H1 (cell line): ENCODE measurements at regions not wholly inside any gene's neighbourhood (a gene's known extent, or its start where the extent isn't known, plus 50 kb on each side); places are given as distances from the start of the nearest gene placed in this dataset.

ENCODE experiments used
- CBX5 ChIP-seq: fragments of 300-800, 300-1000 bp; sonication (generic); IDR thresholded peaks from 2 replicates; pipeline ENCODE4 v1.7.1; 2016; ENCODE audit warnings: antibody characterized with exemption, low read length, low read depth
- CHD1 ChIP-seq: IDR thresholded peaks from 2 replicates; pipeline ENCODE4 v1.6.1; 2012; ENCODE audit warnings: low read depth, low read length, improper control_type of control experiment
- EP300 ChIP-seq, 2 experiments: IDR thresholded peaks; 1 replicate in 1 of 2; 2 replicates in 1 of 2; pipeline ENCODE4 v1.6.1; 2011 to 2012; ENCODE audit warnings: low read depth in 2 of 2, low read length in 2 of 2, mild to moderate bottlenecking in 2 of 2, borderline replicate concordance in 1 of 2, inconsistent platforms in 1 of 2, moderate library complexity in 1 of 2
- EZH2 ChIP-seq: fragments of 200-600 bp; sonication (generic); IDR thresholded peaks from 2 replicates; pipeline ENCODE4 v1.7.1; 2012; ENCODE audit warnings: low read depth, mild to moderate bottlenecking, moderate library complexity, low read length, inconsistent platforms; ENCODE audit not compliant: severe bottlenecking
- POLR2A ChIP-seq, 2 experiments: IDR thresholded peaks; 1 replicate in 1 of 2; 2 replicates in 1 of 2; pipeline ENCODE4 v1.6.1; 2011; ENCODE audit warnings: low read depth in 2 of 2, low read length in 2 of 2, mild to moderate bottlenecking in 2 of 2; ENCODE audit errors: control extremely low read depth in 1 of 2
- POLR2AphosphoS5 ChIP-seq: IDR thresholded peaks from 2 replicates; pipeline ENCODE4 v1.6.1; 2011; ENCODE audit warnings: low read depth, low read length
- SIRT6 ChIP-seq: IDR thresholded peaks from one replicate; pipeline ENCODE4 v1.7.1; 2012; ENCODE audit warnings: low read length, inconsistent platforms
- TF ChIP-seq, protein P1 (sequence below), 3 experiments: IDR thresholded peaks; 1 replicate in 2 of 3; 2 replicates in 1 of 3; pipeline versions ENCODE4 v1.5.1 to v1.6.1; 2011; ENCODE audit warnings: low read length in 3 of 3, mild to moderate bottlenecking in 3 of 3, inconsistent platforms in 2 of 3, low read depth in 1 of 3, moderate library complexity in 1 of 3; ENCODE audit not compliant: insufficient read depth in 1 of 3; ENCODE audit errors: control extremely low read depth in 1 of 3
- TF ChIP-seq, protein P2 (sequence below): IDR thresholded peaks from 2 replicates; pipeline ENCODE4 v1.6.1; 2011; ENCODE audit warnings: low read length, improper control_type of control experiment

DNA sequence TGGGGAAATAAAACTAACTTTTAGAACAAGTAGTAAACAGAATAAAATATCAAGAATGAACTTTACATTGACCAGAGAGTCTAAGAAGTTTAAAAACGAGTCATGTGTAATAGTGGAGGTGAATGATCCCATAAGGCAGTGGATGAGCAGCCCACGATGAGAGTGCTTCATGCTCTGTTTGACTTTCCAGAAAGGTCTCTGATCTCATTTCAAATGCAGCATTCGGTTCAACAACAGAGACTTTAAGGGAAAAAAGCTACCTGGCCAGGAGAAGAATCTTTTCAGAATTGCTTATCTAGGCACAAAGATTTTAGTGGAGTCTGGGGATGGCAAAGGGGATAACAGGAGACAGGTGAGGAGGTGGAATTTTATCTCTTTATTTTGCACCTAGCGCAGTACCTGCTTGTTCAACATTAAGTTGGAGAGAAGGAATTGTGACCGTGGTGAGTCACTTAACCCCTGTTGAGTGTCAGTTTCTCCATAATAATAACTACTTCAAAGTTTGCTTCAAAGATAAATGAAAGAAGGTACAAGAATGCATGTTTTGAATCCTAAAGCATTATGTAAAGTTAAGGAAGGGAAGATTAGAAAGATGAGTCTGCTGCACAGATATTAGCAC lies 94.9 kb upstream of the KIF26B start:
- TF ChIP-seq, protein P1, sequence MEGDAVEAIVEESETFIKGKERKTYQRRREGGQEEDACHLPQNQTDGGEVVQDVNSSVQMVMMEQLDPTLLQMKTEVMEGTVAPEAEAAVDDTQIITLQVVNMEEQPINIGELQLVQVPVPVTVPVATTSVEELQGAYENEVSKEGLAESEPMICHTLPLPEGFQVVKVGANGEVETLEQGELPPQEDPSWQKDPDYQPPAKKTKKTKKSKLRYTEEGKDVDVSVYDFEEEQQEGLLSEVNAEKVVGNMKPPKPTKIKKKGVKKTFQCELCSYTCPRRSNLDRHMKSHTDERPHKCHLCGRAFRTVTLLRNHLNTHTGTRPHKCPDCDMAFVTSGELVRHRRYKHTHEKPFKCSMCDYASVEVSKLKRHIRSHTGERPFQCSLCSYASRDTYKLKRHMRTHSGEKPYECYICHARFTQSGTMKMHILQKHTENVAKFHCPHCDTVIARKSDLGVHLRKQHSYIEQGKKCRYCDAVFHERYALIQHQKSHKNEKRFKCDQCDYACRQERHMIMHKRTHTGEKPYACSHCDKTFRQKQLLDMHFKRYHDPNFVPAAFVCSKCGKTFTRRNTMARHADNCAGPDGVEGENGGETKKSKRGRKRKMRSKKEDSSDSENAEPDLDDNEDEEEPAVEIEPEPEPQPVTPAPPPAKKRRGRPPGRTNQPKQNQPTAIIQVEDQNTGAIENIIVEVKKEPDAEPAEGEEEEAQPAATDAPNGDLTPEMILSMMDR (IDR thresholded peaks at IDR 0.05; ENCODE audit: control extremely low read depth in 1 of 3, insufficient read depth in 1 of 3, low read depth in 1 of 3, low read length in 3 of 3), result no peak
- TF ChIP-seq EZH2 (no peak), CHD1 (no peak), SIRT6 (no peak), CBX5 (no peak), EP300 (IDR thresholded peaks at IDR 0.05; ENCODE audit: borderline replicate concordance in 1 of 2, low read depth in 2 of 2, low read length in 2 of 2) (no peak), POLR2A (IDR thresholded peaks at IDR 0.05; ENCODE audit: control extremely low read depth in 1 of 2, low read depth in 2 of 2, low read length in 2 of 2) (no peak), POLR2AphosphoS5 (no peak)
- TF ChIP-seq, protein P2, sequence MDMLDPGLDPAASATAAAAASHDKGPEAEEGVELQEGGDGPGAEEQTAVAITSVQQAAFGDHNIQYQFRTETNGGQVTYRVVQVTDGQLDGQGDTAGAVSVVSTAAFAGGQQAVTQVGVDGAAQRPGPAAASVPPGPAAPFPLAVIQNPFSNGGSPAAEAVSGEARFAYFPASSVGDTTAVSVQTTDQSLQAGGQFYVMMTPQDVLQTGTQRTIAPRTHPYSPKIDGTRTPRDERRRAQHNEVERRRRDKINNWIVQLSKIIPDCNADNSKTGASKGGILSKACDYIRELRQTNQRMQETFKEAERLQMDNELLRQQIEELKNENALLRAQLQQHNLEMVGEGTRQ, result no peak
